Fibroblast of villous mesenchyme (primary cell): ENCODE measurements at regions not wholly inside any gene's neighbourhood (a gene's known extent, or its start where the extent isn't known, plus 50 kb on each side); places are given as distances from the start of the nearest gene placed in this dataset.

Experiments used
- DNase-seq: peaks from one replicate; pipeline ENCODE4 v3.0.0-alpha.2; 2010; ENCODE audit warnings: low read depth
- H3K4me3 ChIP-seq: 2 replicates; pipeline ENCODE4 v1.5.1; 2011; ENCODE audit warnings: low read depth, mild to moderate bottlenecking, low read length
- TF ChIP-seq, protein P1 (sequence below): IDR thresholded peaks from 2 replicates; pipeline ENCODE4 v1.5.1; 2012; ENCODE audit warnings: low read depth, mild to moderate bottlenecking, low read length; ENCODE audit not compliant: insufficient read depth

GRCh38 chr1:222028116-222028515 is 286.2 kb upstream of the DUSP10 start:
- TF ChIP-seq, protein P1, sequence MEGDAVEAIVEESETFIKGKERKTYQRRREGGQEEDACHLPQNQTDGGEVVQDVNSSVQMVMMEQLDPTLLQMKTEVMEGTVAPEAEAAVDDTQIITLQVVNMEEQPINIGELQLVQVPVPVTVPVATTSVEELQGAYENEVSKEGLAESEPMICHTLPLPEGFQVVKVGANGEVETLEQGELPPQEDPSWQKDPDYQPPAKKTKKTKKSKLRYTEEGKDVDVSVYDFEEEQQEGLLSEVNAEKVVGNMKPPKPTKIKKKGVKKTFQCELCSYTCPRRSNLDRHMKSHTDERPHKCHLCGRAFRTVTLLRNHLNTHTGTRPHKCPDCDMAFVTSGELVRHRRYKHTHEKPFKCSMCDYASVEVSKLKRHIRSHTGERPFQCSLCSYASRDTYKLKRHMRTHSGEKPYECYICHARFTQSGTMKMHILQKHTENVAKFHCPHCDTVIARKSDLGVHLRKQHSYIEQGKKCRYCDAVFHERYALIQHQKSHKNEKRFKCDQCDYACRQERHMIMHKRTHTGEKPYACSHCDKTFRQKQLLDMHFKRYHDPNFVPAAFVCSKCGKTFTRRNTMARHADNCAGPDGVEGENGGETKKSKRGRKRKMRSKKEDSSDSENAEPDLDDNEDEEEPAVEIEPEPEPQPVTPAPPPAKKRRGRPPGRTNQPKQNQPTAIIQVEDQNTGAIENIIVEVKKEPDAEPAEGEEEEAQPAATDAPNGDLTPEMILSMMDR: no peak
- H3K4me3 ChIP-seq: no peak overlapping the region
- no peak for DNase-seq

- TF ChIP-seq, protein P1: no peak
- no peak for DNase-seq
- H3K4me3 ChIP-seq: no peak overlapping the region
Observed at GRCh38 chr1:222026280-222026679, 284.4 kb upstream of the DUSP10 start.

DNA sequence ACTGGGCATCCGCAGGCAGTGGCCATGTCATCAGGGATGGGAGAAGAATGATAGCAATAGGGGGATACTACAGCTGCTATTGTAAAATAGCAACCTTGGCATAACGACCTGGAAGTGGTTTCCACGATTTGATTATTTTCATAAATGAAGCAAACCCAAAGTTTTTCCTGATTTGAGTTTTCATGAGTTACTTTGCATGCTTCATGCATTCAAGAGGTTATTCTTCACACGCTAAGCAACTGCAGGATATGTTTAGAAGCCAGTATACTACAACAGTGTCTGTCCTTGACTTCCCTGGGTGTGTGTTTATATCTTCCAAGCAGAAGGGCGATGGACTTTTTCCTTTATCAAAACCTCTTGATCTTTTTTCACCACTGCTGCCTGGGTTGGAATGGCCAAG is 281.1 kb upstream of the DUSP10 start:
- no peak for DNase-seq
- H3K4me3 ChIP-seq: no peak overlapping the region
- TF ChIP-seq, protein P1: no peak

DNA sequence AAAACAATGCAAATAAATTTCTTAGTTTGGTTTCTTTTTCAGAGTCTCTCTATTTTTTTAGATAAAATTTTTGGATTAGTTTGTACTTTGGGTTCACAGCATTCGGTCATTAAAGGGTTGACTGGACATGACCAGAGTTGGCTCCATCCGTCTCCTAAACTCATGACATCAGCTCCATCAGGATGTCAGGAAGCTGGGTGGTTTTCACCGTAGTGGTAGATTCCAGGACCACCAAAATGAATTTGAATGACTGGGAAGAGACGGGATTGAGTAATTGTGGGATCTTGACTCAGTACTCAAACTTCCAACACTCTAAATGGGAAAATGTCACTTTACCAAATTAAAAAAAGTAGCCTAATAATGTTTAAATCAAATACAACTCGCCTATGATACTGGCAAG is 279.2 kb upstream of the DUSP10 start:
- TF ChIP-seq, protein P1: no peak
- no peak overlapping the region for H3K4me3 ChIP-seq
- DNase-seq: no peak

GRCh38 chr1:222020553-222020952 is 278.7 kb upstream of the DUSP10 start:
- no peak overlapping the region for H3K4me3 ChIP-seq
- TF ChIP-seq, protein P1: no peak
- no peak for DNase-seq

DNA sequence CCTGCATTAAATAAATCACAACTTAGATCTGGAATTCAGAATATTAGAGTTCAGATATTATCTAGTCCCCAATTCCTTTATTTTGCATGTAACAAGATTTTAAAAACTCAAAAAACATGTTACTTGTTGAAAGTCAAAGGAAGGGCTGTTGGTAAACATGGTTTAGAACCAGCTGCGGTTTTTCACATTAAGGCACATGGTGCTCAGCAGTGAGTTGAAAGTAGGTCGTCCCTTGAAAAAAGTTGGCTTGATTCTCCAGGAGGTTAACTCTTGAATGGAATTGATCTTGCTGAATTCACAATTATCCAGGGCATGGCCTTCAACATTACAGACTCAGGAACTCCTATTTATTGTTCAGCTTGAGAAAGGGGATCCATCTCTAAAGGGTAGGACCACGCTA is 277.1 kb upstream of the DUSP10 start:
- no peak for DNase-seq
- H3K4me3 ChIP-seq: no peak overlapping the region
- TF ChIP-seq, protein P1: no peak

DNA sequence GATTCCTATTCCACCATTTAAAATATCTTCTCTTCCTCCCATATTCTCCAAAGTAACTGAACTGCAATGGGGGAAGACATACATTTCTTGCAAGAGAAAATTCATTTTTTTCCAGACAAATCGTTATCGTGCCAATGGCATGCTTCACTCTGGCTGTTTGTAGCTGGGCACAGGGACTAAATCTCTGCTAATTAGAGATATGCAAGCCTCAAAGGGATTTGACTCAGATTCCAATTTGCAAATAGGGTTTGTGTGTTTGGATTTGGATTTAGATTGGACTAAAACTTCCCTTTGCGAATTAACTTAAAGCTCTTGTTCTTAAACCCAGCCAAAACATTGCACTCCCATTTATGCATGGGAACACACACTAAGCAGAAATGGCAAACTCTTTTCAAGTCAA is 276.2 kb upstream of the DUSP10 start:
- TF ChIP-seq, protein P1: no peak

More for the DNA sequence above, 276.2 kb upstream of the DUSP10 start:
- H3K4me3 ChIP-seq: no peak overlapping the region
- peak; percentile 44 for DNase-seq
